ENCODE measurements at regions not wholly inside any gene's neighbourhood (a gene's known extent, or its start where the extent isn't known, plus 50 kb on each side); places are given as distances from the start of the nearest gene placed in this dataset.

DNA sequence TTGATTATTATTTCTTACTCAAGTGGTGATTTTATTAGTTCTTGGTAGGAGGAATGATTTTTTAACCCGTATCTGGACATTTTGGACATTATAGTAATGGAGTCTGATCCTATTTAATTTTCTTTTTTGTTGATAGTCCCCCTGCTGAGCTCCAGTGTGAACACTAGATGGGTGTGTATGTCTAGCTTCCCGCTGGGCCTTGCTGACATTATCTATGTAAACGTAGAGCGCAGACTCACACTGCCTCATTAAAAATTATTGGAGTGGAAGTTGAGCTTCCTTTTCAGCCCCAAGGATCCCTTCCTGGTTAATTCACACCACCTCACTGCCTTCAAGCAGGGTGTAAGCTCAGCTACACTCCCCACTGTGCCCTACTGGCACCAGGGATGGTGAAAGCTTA, 467.6 kb upstream of the PKN2 start:
- DNase-seq (no peak), ATAC-seq (ENCODE audit: poor library complexity) (no peak)
- Mint-ChIP-seq H3K9me3 (no peaks in the 10 kb centered on the region), H3K4me1 (ENCODE audit: low read depth) (no peaks in the 10 kb centered on the region), H3K4me3 (no peak overlapping the region), H3K27me3 (peaks cover 4% of the 10 kb centered on the region), H3K27ac (no peak overlapping the region), H3K36me3 (ENCODE audit: low read depth) (no peaks in the 10 kb centered on the region)
- Histone ChIP-seq H3K4me1 (ENCODE audit: insufficient read depth, low read length) (no peaks in the 10 kb centered on the region), H3K36me3 (ENCODE audit: insufficient read depth, low read length) (no peaks in the 10 kb centered on the region), H3K27ac (ENCODE audit: low read depth in 1 of 2, low read length in 2 of 2) (no peak overlapping the region), H3K9me3 (ENCODE audit: control insufficient read depth in 1 of 2, insufficient read depth in 1 of 2, low read length in 2 of 2) (no peaks in the 10 kb centered on the region), H3K27me3 (ENCODE audit: control insufficient read depth in 1 of 2, insufficient read depth in 2 of 2, low read length in 2 of 2) (no peaks in the 10 kb centered on the region), H3K4me3 (ENCODE audit: low read length) (no peak overlapping the region)
- CTCF ChIA-PET: no interaction called here
- POLR2A ChIA-PET: no interaction called here
- TF ChIP-seq CTCF (IDR thresholded peaks at IDR 0.05): no peak
- intact Hi-C loops (cut with DNase I, micrococcal nuclease): no loop called here

- H3K36me3 ChIP-seq (ENCODE audit: insufficient read depth, low read length): no peaks in the 10 kb centered on the region
- Mint-ChIP-seq H3K4me3 (no peak overlapping the region), H3K27me3 (peaks cover 4% of the 10 kb centered on the region), H3K9me3 (no peaks in the 10 kb centered on the region), H3K36me3 (ENCODE audit: low read depth) (no peaks in the 10 kb centered on the region), H3K27ac (no peak overlapping the region), H3K4me1 (ENCODE audit: low read depth) (no peaks in the 10 kb centered on the region)
- no peaks in the 10 kb centered on the region for H3K9me3 ChIP-seq (ENCODE audit: control insufficient read depth in 1 of 2, insufficient read depth in 1 of 2, low read length in 2 of 2)
- POLR2A ChIA-PET: no interaction called here
- H3K27me3 ChIP-seq (ENCODE audit: control insufficient read depth in 1 of 2, insufficient read depth in 2 of 2, low read length in 2 of 2): no peaks in the 10 kb centered on the region
- no peak for TF ChIP-seq CTCF (IDR thresholded peaks at IDR 0.05)
- H3K4me3 ChIP-seq (ENCODE audit: low read length): no peak overlapping the region
- ATAC-seq (ENCODE audit: poor library complexity) (no peak), DNase-seq (no peak)
- CTCF ChIA-PET: no interaction called here
- H3K27ac ChIP-seq (ENCODE audit: low read depth in 1 of 2, low read length in 2 of 2): no peak overlapping the region
- H3K4me1 ChIP-seq (ENCODE audit: insufficient read depth, low read length): no peaks in the 10 kb centered on the region
- intact Hi-C loops (cut with DNase I, micrococcal nuclease): no loop called here
Observed at GRCh38 chr1:88217386-88217785, 466.7 kb upstream of the PKN2 start.

GRCh38 chr1:88219521-88219920, 464.6 kb upstream of the PKN2 start:
- intact Hi-C loops (cut with DNase I, micrococcal nuclease): no loop called here
- H3K27ac Mint-ChIP-seq: no peak overlapping the region
- no peak for DNase-seq
- no peaks in the 10 kb centered on the region for H3K9me3 ChIP-seq (ENCODE audit: control insufficient read depth in 1 of 2, insufficient read depth in 1 of 2, low read length in 2 of 2)
- ATAC-seq (ENCODE audit: poor library complexity): no peak
- H3K36me3 ChIP-seq (ENCODE audit: insufficient read depth, low read length): no peaks in the 10 kb centered on the region
- ChIA-PET CTCF (no interaction called here), POLR2A (no interaction called here)
- no peaks in the 10 kb centered on the region for H3K4me1 Mint-ChIP-seq (ENCODE audit: low read depth)
- H3K4me3 ChIP-seq (ENCODE audit: low read length): no peak overlapping the region
- H3K9me3 Mint-ChIP-seq: no peaks in the 10 kb centered on the region
- peaks cover 4% of the 10 kb centered on the region for H3K27me3 Mint-ChIP-seq
- H3K27ac ChIP-seq (ENCODE audit: low read depth in 1 of 2, low read length in 2 of 2): no peak overlapping the region
- no peak for TF ChIP-seq CTCF (IDR thresholded peaks at IDR 0.05)
- H3K27me3 ChIP-seq (ENCODE audit: control insufficient read depth in 1 of 2, insufficient read depth in 2 of 2, low read length in 2 of 2): no peaks in the 10 kb centered on the region
- H3K36me3 Mint-ChIP-seq (ENCODE audit: low read depth): no peaks in the 10 kb centered on the region
- H3K4me1 ChIP-seq (ENCODE audit: insufficient read depth, low read length): no peaks in the 10 kb centered on the region
- no peak overlapping the region for H3K4me3 Mint-ChIP-seq

Measured in CD4-positive, alpha-beta T cell (primary cell).